ENCODE measurements at regions not wholly inside any gene's neighbourhood (a gene's known extent, or its start where the extent isn't known, plus 50 kb on each side); places are given as distances from the start of the nearest gene placed in this dataset.
"Not testable (repeated sequence)": the region's sequence is repeated elsewhere in the genome, so short reads cannot be mapped to it uniquely, and the experiment has no call there.

GRCh38 chr2:143841935-143842334, 678.0 kb downstream of the ZEB2 start:
- no peak for DNase-seq

GRCh38 chr2:143840601-143841000, 679.3 kb downstream of the ZEB2 start:
- DNase-seq = no peak

- no peak for DNase-seq
Observed at GRCh38 chr2:143840194-143840593, 679.7 kb downstream of the ZEB2 start.

- no peak for DNase-seq
Observed at GRCh38 chr2:143839456-143839855, 680.5 kb downstream of the ZEB2 start.

GRCh38 chr2:143837055-143837454, 682.9 kb downstream of the ZEB2 start:
- DNase-seq = not testable (repeated sequence)

- DNase-seq = no peak
Observed at GRCh38 chr2:143835481-143835880, 684.4 kb downstream of the ZEB2 start.

- DNase-seq = no peak
Observed at GRCh38 chr2:143833015-143833660, 686.8 kb downstream of the ZEB2 start.

GRCh38 chr2:143830476-143830875, 689.4 kb downstream of the ZEB2 start:
- DNase-seq = no peak

- DNase-seq = no peak
Observed at GRCh38 chr2:143828763-143829537, 691.0 kb downstream of the ZEB2 start.

GRCh38 chr2:143824791-143825190, 695.1 kb downstream of the ZEB2 start:
- DNase-seq = no peak

GRCh38 chr2:143823876-143824275, 694.7 kb downstream of the ARHGAP15 start:
- no peak for DNase-seq

- no peak for DNase-seq
Observed at GRCh38 chr2:143823296-143823695, 694.1 kb downstream of the ARHGAP15 start.

- DNase-seq = no peak
Observed at GRCh38 chr2:143822736-143823135, 693.5 kb downstream of the ARHGAP15 start.

GRCh38 chr2:143819764-143820163, 690.5 kb downstream of the ARHGAP15 start:
- DNase-seq = no peak

GRCh38 chr2:143819190-143819735, 690.0 kb downstream of the ARHGAP15 start:
- DNase-seq = no peak
